NCI-H2171 (cell line): ENCODE measurements at regions not wholly inside any gene's neighbourhood (a gene's known extent, or its start where the extent isn't known, plus 50 kb on each side); places are given as distances from the start of the nearest gene placed in this dataset.

Experiments
- DNase-seq: peaks from one replicate; lab custom pipeline; 2025; lab: John Stamatoyannopoulos, UW

DNA sequence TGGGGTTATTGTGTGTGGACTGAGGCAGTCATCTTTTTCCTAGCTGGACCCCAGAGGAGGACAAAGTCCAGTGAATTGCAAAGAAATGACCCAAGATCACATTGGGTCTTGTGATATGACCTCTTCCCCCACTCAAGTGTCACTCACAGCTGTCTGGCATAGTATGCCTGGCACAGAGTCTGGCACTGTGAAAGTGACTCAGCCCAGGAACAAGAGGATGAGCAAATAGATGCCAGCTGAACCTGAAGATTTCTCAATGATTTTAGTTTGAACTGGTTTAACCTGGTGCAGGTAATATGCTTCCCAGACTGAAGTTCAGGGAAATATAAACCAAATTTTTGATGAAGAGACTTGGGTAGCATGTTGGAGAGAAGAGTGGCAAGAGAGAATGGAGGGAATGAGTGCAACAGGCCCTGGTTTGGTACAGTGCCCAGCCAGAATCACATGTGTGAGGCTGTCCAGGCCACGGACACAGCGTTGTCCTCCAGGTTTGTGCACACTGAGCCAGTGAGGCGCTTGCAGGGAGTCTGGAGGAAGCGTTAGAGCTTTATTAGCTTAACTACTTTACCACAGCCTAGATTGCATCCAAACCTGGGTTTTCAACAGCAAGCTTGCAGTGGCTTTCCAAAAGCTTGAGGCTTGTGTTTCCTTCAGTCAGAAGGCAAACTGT lies 332.9 kb downstream of the NUAK1 start:
- no peak for DNase-seq

DNA sequence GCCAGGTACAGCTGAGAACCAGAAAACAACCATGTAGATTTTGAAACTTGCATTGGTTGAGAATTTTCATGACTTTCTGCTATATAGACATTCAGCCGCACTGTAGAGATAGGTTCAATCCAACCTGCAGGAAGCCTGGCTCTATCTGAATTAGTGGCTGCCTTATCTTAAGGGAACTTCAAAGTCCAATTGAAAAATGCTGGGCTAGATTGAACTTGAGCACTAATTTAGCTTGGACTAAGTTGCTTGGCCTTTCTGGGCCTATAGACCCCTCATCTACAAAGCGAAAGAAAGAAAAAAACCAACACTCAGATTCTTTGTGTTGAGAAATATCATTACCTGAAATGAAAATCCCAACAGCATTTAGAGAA lies 332.4 kb downstream of the NUAK1 start:
- DNase-seq, result no peak

DNA sequence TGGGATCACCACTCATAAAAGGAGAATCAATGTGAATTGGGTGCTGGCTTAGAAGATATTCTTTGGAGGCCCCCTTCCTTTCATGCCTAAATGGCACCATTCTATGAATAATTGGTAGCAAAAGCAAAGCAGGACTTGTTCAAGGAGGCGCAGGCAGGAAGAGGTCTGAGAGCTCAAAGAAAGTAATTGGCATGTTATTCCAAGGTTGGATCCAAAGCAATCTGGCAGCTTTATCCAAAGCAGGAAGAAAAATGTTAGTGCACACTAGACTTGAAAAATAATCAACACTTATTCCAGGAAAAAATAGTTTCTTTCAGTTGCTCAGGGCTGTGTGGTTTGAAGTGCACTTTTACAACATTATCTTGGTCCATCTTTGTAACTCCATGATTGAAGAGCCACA lies 326.4 kb downstream of the NUAK1 start:
- DNase-seq, result no peak

DNA sequence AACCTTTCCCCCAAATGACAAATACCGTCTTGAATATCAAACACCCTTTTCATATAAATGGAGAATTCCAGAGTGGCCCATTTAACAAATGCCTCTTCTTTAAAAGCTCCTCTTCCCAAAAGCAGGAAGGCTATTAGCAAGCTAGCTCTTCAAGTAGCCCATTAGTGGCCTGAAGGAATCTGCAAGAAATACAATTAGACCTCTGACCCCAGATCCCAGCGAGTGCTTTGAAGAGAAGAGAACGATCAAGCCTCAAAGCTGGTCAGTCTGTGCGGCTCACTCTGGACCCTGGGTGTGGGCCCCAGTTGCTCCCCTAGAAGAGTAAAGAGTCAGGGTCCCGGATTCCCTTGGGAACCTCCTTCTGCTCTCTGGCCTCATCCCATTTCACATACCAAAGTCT lies 325.6 kb downstream of the NUAK1 start:
- DNase-seq, result no peak

DNA sequence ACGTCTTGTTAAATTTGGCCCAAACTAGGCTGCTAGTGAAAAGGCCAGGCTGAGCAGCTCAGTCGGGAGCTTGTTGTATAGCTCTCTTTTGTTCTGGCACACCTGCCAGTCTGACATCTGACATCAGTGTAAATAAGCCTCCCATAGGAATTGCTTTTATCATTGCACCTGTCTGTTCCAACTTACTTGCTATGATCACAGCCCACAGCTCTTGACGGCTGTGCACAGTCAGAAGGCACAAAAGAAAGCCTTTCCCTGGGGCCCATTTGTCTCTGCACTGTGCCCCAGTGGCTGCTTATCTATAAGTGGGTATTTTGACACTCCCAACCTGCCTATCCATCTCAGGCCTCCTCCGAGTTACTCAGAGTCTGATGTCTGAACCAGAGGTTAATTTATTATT lies 324.5 kb downstream of the NUAK1 start:
- DNase-seq, result peak; percentile 94

DNA sequence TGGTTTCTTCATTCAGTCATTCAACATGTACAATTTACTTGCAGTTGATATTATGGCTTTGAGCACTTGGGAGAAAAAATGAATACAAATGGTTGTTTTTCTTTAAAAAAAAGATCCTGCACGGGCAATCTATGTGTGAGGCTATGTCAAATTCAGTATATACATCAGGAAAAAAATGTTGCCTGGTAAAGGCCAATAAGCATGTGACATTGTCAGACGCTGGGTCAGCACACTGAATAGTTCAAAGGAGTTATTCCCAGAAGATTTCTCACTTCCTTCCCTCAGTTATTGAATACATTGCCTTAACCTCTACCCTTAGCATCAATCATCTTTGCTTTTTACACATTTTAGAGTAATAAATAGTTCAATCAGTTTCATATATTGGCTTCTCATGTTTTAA lies 319.2 kb downstream of the NUAK1 start:
- no peak for DNase-seq

DNA sequence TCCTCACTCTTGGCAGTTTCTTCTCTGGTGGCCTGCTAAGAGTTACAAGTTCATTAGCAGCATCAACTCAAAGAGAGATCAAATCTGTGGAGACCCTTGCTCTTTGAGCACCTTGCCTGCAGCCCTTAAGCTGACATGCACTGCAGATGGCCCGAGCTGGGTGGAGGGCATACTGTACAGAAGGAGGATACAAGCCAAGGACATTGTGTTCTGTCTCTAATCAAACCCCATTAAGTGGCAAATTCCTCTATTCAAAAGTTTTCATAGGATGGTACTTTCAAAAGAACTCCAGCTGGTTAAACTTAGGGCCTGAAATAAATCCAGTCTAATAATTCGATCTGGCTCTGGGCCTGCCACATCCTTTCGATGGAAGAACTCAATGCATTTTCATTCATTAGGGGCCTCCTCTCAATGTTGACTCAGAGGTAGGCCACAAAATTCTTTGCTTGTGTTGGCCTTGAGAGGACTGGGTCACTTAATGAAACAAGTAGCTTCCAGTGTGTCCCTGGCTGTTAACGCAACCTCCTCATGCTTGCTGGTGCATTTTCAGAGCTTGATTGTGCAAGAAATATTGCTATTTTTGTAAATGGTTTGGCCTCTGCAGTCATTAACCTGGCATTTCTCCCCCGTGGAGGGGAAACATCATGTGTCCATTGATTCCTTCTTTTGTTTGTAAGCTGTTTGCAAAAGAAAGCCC lies 318.2 kb downstream of the NUAK1 start:
- DNase-seq, result no peak

DNA sequence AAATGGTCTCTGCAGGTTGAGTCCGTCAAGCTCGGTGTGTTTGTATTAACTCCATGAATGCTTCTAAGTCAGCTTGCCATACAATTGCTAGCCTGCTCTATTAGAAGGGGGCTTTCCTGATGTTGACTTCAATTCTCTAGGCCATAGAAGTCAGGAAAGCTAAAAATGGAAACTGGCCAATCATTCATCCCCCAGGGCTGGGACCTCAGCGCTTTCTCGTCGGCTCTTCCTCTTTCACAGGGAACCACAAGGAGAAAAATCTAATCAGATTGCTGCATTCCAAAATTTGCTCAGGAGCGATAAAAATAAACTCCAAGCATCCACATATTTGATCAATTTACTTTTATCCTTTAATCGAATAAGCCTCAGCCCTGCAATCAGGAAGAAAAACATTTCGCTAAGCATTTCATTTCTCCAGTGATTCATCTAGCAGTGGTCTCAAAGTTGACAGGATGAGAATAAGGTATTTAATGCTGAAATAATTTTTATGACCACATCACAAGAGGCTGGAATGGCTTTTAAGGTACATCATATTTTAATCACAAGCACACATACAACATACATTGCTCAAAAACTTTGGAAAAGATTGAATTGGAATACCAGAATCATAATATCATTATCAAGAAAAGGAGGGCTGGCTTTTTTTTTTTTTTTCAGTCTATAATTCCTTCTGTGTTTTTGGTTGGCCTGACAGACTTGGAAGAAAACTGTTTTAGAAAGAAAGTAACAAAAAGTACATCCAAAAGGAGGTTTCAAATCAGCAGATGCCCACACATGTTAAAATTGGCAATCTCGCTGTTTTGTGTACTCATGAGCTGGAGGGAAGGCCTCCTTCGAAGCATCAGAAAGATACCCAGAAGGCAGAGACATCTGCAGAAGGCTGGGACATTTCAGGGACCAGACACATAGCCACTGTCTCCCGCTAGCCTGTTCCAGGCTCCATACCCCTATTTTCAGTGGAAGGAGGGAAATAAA lies 316.3 kb downstream of the NUAK1 start:
- no peak for DNase-seq

DNA sequence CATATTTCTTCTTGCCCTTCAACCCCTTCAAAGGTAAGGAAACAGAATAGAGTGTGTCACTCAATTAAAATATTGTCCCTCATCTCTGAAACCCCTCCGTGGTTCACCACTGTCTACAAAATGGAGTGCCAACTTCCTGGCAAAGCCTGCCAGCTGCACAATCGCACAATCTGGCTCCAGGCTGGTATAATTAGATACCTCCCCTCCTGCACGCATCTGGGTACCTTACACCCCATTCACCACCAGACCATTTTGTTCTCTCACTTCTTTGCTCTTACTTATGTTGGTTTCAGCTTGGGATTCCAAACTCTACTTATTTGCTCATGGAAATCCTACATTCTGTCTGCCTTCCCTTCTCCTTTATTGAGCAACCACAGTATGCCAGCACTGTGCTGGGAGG lies 314.9 kb downstream of the NUAK1 start:
- no peak for DNase-seq

DNA sequence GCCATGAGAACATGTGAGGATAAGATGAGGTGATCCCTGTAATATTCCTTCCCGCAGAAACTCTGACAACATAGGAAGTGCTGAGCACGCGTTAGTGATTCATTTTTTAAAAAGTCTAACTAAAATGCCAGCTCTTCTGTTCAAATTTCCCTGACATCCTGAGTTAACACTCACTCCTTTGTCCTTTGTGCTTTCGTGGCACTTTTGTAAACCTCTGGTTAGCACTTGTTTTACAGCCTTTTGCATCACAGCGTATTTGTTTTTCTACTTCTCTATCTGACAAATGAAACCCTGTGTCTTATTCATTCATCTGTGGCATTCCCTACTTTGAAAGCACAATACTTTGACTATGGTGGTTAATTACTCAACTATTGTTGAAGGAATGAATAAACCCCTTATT lies 313.6 kb downstream of the NUAK1 start:
- no peak for DNase-seq

DNA sequence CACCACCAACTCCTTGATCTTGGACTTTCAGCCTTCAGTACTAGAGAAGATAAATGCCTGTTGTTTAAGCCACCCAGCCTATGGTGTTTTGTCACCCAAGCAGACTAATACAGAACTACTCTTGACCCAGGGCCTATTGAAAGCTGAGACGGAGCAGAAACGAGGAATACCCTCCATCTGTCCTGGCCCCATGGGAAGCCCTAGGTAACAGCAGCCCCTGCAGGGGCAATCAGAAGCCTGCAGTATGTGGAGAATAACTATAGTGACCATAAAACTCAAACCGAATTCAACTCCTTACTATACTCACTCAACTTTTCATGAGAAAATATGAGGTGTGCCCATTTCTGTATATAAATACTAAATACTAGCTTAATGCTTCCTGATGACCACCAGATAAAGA lies 307.4 kb downstream of the NUAK1 start:
- DNase-seq, result peak; percentile 59

DNA sequence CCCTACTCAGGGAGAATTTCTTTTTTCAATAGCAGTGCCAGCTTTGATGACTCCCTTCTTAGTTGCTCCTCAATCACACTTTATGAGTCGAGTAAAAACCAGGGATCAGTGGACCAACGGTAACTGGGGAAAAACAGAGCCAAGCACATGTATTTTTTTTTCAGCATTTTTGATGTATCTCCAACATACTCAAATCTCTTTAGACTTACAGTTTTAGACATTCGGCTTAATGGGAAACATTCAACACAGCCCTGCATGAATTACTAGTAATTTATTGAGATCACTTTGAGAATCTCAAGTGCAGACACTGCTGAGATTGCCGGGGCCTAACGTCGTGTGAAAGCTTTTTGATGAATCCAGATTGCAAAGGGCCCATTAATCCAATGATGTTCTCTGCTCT lies 306.7 kb downstream of the NUAK1 start:
- no peak for DNase-seq

DNA sequence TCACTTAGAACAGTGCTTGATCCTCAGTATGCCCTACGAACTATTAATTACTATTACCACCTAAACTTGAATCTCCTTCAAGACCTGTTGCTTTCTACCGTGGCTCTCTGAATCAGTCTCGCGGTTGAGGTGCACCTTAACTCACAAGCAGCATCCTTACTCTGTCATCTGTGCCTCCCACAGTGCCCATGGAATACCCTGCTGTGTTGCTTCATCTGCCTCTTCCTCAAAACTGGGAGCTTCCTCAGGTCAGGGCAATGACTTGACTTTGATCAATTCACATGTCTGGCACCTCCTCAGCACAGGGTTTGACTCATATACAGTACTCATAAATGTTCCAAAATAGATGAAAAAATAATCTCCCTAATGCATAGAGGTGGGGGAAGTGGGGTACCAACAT lies 305.9 kb downstream of the NUAK1 start:
- no peak for DNase-seq

DNA sequence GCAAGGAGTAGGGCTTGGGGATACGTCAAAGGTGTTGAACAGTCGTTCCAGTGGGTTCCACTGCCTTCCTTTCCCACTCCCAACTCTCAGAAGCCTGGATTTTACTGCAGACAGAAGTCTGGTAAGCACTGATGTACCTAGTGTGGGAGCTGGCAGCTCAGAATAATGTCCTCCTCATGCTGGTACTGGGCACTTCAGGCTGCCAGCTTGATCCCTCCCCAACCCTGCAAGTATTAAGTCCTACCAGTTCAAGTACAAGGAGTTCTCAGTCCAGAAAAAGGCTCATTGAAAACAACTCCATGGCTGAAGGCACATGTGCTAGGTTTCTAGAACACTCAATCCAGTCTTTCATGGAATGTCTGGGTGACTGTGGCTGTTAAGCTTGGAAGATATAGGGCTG lies 304.3 kb downstream of the NUAK1 start:
- DNase-seq, result no peak

DNA sequence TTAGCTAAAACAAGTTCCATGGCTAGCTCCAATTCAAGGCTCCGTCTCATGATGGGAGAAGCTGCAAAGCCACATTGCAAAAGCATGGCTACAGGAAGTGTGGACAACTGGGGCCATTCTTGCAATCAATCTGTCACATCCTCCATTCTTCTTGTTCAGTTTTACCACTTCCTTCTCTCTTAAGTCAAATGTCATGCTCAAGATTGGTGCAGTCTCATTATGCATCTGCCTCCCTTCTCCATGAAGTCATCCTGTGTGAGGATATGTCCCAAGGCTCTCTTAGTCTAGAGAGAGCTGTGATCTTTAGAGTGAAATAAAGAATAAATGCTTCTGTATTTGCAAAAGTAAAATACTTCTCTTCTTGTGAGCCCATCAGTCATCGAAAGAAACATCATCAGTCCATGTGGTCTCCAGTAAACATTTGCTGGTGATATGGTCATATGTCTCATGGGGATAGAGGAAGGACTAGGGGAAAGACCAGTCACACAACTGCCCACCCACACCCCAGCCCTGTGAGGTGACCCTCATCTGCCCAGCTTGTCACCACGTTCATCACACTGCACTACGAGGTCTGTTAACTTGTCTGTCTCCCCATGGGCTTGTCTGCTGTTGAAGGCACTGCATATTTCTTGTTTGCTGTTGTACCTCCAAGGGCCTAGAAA lies 303.0 kb downstream of the NUAK1 start:
- no peak for DNase-seq

DNA sequence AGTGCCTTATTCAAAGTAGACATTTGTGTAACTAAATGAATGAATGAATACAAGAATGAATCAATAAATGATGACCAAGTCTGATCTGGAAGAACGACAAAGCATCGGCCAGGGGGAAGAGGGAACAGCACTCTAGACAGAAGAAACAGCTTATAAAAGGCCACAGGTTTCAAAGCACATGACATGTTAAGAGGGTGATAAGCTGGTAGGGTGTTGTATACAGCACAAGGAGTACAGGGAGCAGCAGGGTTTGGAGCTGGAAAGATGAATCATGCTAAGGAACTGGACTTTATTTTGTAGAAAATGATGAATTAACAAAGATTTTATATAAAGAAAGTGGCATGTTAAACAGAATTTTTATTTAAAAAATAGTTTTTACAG lies 302.5 kb downstream of the NUAK1 start:
- no peak for DNase-seq

DNA sequence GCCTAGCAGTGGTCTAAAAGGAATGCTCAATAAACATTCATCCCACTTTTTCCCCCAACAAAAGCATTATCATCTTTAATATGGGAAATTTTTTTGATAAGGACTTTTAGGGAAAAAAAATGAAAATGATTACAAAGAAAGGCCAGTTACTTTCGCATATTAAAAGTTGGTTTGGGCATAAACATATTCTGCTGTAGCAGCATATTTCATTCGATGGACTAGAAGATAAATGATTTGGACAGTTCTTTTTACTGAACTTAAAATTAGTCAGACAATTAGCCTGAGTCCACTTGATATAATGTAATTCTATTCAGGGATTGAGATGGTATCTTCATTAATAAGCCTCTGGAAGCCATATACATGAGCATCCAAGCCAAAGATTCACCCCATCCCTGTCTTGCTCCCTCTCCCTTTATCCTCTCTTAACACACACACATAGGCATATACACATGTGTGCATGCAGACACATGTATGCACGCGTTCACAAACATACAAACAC lies 299.1 kb downstream of the NUAK1 start:
- no peak for DNase-seq

DNA sequence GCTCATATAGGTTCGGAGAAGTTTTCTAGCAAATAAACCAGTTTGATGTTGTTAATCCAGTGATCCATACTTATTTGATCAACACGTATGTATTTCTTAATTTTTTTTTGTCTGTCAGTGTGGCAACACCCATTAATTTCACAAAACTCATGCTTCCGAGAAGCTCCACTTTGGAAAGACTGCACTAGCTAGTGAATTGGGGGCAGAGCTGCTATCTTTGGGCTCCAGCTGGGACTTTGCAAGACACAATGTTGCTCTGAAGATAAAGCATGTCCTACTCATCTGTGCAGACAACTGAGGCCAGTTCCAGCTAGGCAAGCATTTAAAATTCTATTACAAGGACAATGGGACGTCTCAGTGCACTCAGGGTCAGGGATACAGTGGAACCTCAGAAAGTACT lies 298.4 kb downstream of the NUAK1 start:
- DNase-seq, result no peak

DNA sequence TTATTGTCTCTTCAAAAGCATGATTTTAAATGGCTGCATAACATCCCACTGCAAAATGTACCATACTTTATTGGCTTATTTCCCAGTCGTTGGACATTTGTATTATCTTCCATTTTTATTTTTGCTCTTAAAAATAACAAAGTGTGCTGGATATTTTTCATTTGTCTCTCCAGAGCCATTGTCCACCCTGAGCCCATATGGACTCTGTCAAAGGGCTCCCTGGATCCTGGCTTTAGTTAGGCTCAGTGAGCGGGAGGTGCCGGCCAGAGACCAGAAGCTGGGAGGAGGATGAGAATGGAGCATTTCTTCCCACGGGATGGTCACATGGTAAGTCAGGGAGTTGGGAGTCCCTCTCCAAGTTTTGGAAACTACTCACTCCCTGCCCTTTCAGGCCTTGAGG lies 296.9 kb downstream of the NUAK1 start:
- DNase-seq, result no peak

DNA sequence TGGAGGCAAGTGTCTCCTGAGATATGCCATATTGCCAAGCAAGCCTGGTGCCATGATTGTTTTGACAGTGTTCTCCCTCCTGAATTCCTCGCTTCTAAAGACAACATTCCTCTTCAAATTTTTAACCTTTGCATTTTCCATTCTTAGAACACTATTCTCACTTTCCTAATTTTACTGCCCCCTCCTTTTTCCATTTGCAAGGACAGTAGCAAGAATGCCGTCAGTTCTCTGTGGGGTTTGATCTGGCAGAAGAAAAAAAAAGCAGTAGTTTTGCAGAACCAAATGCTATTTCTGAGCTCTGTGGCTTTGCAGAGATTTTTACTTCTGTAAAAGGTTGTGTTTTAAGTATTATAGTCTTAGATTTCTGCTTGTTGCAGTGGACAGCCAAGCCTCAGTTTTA lies 295.2 kb downstream of the NUAK1 start:
- no peak for DNase-seq

DNA sequence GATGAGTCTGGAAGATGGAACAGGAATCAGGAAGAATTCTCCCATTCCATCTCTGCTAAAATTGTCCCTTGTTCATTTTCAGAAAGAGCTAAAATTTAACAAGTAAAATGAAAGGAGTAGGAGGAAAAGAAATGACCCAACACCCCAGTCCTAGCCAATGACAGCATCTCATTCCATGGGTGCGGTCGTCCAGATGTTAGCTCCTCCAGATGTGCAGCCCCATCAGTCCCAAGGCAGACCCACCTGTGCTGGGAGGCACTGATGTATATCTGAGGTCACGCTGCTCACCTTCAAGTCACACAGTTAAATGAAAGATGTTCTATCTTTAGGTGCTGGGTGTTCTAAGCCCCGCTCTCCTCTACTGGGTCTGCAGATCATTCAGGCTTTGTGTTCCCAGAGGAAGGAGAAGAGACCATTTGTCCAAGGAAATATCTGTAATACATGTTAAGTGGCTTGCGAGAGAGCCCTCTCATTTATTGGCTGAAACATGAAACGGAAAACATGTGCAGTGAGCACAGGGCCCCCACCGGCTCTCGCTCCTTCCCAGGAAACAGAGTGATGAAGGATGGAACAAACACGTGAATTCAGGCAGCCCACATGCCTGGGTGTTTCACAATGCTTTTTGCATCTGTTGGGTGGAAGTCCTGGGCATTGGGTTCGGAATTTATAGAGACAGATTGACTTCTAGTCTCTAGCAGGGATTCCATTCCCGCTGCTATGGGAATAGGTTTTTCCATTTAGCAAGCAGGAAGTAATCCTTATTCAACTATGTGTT lies 294.6 kb downstream of the NUAK1 start:
- no peak for DNase-seq

DNA sequence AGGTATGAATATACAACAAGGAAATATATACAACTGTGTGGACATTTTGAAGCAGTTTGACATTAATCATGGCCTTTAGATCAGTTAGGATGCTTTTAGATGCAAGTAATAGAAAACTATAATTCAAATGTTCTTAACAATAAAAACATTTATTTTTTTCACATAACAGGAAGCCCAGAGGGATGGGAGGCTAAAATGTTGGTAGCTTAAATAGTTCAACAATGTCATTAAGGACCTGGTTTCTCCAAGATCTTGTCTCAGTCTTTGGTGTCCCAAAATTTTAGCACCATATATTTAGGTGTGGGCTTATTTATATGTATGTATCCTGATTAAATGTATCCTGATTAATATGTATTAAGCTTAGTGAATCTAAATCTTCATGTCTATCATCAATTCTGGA lies 292.4 kb downstream of the NUAK1 start:
- DNase-seq, result no peak
